ENCODE measurements at regions not wholly inside any gene's neighbourhood (a gene's known extent, or its start where the extent isn't known, plus 50 kb on each side); places are given as distances from the start of the nearest gene placed in this dataset.

GRCh38 chr7:13061115-13061514 lies 373.7 kb downstream of the ARL4A start:
- no peak for TF ChIP-seq CTCF (IDR thresholded peaks at IDR 0.05; ENCODE audit: borderline replicate concordance, extremely low read depth, insufficient read depth)
- Histone ChIP-seq H3K9me3 (ENCODE audit: control insufficient read depth in 2 of 3, insufficient read depth in 1 of 3, low read length in 3 of 3) (no peaks in the 10 kb centered on the region), H3K9ac (ENCODE audit: low read length in 3 of 3) (no peak overlapping the region), H3K4me3 (ENCODE audit: low read length in 3 of 3) (no peak overlapping the region), H3K27me3 (ENCODE audit: control insufficient read depth, insufficient read depth, low read length) (no peaks in the 10 kb centered on the region), H3K4me1 (ENCODE audit: control insufficient read depth in 2 of 3, insufficient read depth in 2 of 3, low read depth in 1 of 3, low read length in 3 of 3) (no peaks in the 10 kb centered on the region), H3K27ac (ENCODE audit: low read depth in 2 of 2, low read length in 2 of 2) (no peak overlapping the region), H3K36me3 (ENCODE audit: control insufficient read depth in 2 of 3, insufficient read depth in 3 of 3, low read length in 3 of 3) (no peaks in the 10 kb centered on the region)
- no peak for DNase-seq
- intact Hi-C loops (cut with DNase I) = no loop called here
- no peak for FAIRE-seq

GRCh38 chr7:13062631-13063030 lies 375.2 kb downstream of the ARL4A start:
- H3K36me3 ChIP-seq (ENCODE audit: control insufficient read depth in 2 of 3, insufficient read depth in 3 of 3, low read length in 3 of 3) = no peaks in the 10 kb centered on the region
- H3K27me3 ChIP-seq (ENCODE audit: control insufficient read depth, insufficient read depth, low read length) = no peaks in the 10 kb centered on the region
- no peaks in the 10 kb centered on the region for H3K4me1 ChIP-seq (ENCODE audit: control insufficient read depth in 2 of 3, insufficient read depth in 2 of 3, low read depth in 1 of 3, low read length in 3 of 3)
- DNase-seq (no peak), FAIRE-seq (no peak)
- no peaks in the 10 kb centered on the region for H3K9me3 ChIP-seq (ENCODE audit: control insufficient read depth in 2 of 3, insufficient read depth in 1 of 3, low read length in 3 of 3)
- H3K4me3 ChIP-seq (ENCODE audit: low read length in 3 of 3) = no peak overlapping the region
- H3K27ac ChIP-seq (ENCODE audit: low read depth in 2 of 2, low read length in 2 of 2) = no peak overlapping the region
- intact Hi-C loops (cut with DNase I) = no loop called here
- TF ChIP-seq CTCF (IDR thresholded peaks at IDR 0.05; ENCODE audit: borderline replicate concordance, extremely low read depth, insufficient read depth) = no peak
- H3K9ac ChIP-seq (ENCODE audit: low read length in 3 of 3) = no peak overlapping the region

- Histone ChIP-seq H3K9me3 (ENCODE audit: control insufficient read depth in 2 of 3, insufficient read depth in 1 of 3, low read length in 3 of 3) (no peaks in the 10 kb centered on the region), H3K27ac (ENCODE audit: low read depth in 2 of 2, low read length in 2 of 2) (no peak overlapping the region), H3K27me3 (ENCODE audit: control insufficient read depth, insufficient read depth, low read length) (no peaks in the 10 kb centered on the region), H3K9ac (ENCODE audit: low read length in 3 of 3) (no peak overlapping the region), H3K4me3 (ENCODE audit: low read length in 3 of 3) (no peak overlapping the region), H3K36me3 (ENCODE audit: control insufficient read depth in 2 of 3, insufficient read depth in 3 of 3, low read length in 3 of 3) (no peaks in the 10 kb centered on the region), H3K4me1 (ENCODE audit: control insufficient read depth in 2 of 3, insufficient read depth in 2 of 3, low read depth in 1 of 3, low read length in 3 of 3) (no peaks in the 10 kb centered on the region)
- intact Hi-C loops (cut with DNase I) = no loop called here
- no peak for TF ChIP-seq CTCF (IDR thresholded peaks at IDR 0.05; ENCODE audit: borderline replicate concordance, extremely low read depth, insufficient read depth)
- DNase-seq (no peak), FAIRE-seq (no peak)
Observed at GRCh38 chr7:13067036-13067435, 379.6 kb downstream of the ARL4A start.

GRCh38 chr7:13068032-13068431 lies 380.6 kb downstream of the ARL4A start:
- intact Hi-C loops (cut with DNase I) = no loop called here
- Histone ChIP-seq H3K27me3 (ENCODE audit: control insufficient read depth, insufficient read depth, low read length) (no peaks in the 10 kb centered on the region), H3K27ac (ENCODE audit: low read depth in 2 of 2, low read length in 2 of 2) (no peak overlapping the region), H3K4me3 (ENCODE audit: low read length in 3 of 3) (no peak overlapping the region), H3K4me1 (ENCODE audit: control insufficient read depth in 2 of 3, insufficient read depth in 2 of 3, low read depth in 1 of 3, low read length in 3 of 3) (no peaks in the 10 kb centered on the region), H3K9ac (ENCODE audit: low read length in 3 of 3) (no peak overlapping the region), H3K36me3 (ENCODE audit: control insufficient read depth in 2 of 3, insufficient read depth in 3 of 3, low read length in 3 of 3) (no peaks in the 10 kb centered on the region), H3K9me3 (ENCODE audit: control insufficient read depth in 2 of 3, insufficient read depth in 1 of 3, low read length in 3 of 3) (no peaks in the 10 kb centered on the region)
- DNase-seq = no peak
- no peak for FAIRE-seq
- TF ChIP-seq CTCF (IDR thresholded peaks at IDR 0.05; ENCODE audit: borderline replicate concordance, extremely low read depth, insufficient read depth) = no peak
